CD8-positive, alpha-beta memory T cell (primary cell): ENCODE measurements at regions not wholly inside any gene's neighbourhood (a gene's known extent, or its start where the extent isn't known, plus 50 kb on each side); places are given as distances from the start of the nearest gene placed in this dataset.
"Not testable (repeated sequence)": the region's sequence is repeated elsewhere in the genome, so short reads cannot be mapped to it uniquely, and the experiment has no call there.

Source experiments
- CTCF ChIA-PET: fragments of 350-600 bp; sonication (Branson Sonifier 250); formaldehyde crosslinking; loops from one replicate; lab custom pipeline; 2021; ENCODE audit warnings: antibody characterized with exemption; lab: Charles Lee
- POLR2A ChIA-PET: fragments of 350-600 bp; sonication (Branson Sonifier 250); formaldehyde crosslinking; loops from one replicate; lab custom pipeline; 2021; ENCODE audit warnings: antibody characterized with exemption; lab: Charles Lee
- DNase-seq, 5 donors: peaks; one replicate each; pipeline versions ENCODE4 v3.0.0 to v3.0.0-alpha.2; 2020 to 2022; ENCODE audit warnings: mixed read lengths in 1 of 5
- H3K27ac ChIP-seq: one replicate; pipeline ENCODE4 v1.7.0; 2013; ENCODE audit warnings: low read depth, mild to moderate bottlenecking, low read length, moderate library complexity
- H3K27me3 ChIP-seq: 2 replicates; pipeline ENCODE4 v1.7.0; 2013; ENCODE audit warnings: low read length, mild to moderate bottlenecking; ENCODE audit not compliant: insufficient read depth, poor library complexity, severe bottlenecking
- H3K36me3 ChIP-seq: 2 replicates; pipeline ENCODE4 v1.7.0; 2013; ENCODE audit warnings: mild to moderate bottlenecking, low read length, moderate library complexity; ENCODE audit not compliant: insufficient read depth
- H3K4me1 ChIP-seq: 2 replicates; pipeline ENCODE4 v1.7.0; 2013; ENCODE audit warnings: mild to moderate bottlenecking, low read length, moderate library complexity; ENCODE audit not compliant: insufficient read depth
- H3K4me3 ChIP-seq: 2 replicates; pipeline ENCODE4 v1.7.0; 2013; ENCODE audit warnings: mild to moderate bottlenecking, low read length
- H3K9me3 ChIP-seq: 2 replicates; pipeline ENCODE4 v1.7.0; 2013; ENCODE audit warnings: mild to moderate bottlenecking, low read length
- H3K27ac Mint-ChIP-seq, 8 donors: one replicate each; pipeline ENCODE4 v1.8.0; 2020 to 2021; ENCODE audit warnings: mixed read lengths in 8 of 8, mild to moderate bottlenecking in 6 of 8, inconsistent platforms in 3 of 8, moderate library complexity in 3 of 8
- H3K27me3 Mint-ChIP-seq, 2 donors: one replicate each; pipeline ENCODE4 v1.8.0; 2020 to 2021; ENCODE audit warnings: mixed read lengths in 2 of 2, mild to moderate bottlenecking in 1 of 2, moderate library complexity in 1 of 2
- H3K36me3 Mint-ChIP-seq, 3 donors: one replicate each; pipeline ENCODE4 v1.8.0; 2020 to 2021; ENCODE audit warnings: mixed read lengths in 3 of 3, inconsistent platforms in 1 of 3, mild to moderate bottlenecking in 1 of 3
- H3K4me1 Mint-ChIP-seq, 3 donors: one replicate each; pipeline ENCODE4 v1.8.0; 2020 to 2021; ENCODE audit warnings: mixed read lengths in 3 of 3, inconsistent platforms in 1 of 3, mild to moderate bottlenecking in 1 of 3
- H3K4me3 Mint-ChIP-seq, 7 donors: one replicate each; pipeline ENCODE4 v1.8.0; 2020 to 2021; ENCODE audit warnings: mixed read lengths in 7 of 7, mild to moderate bottlenecking in 6 of 7, moderate library complexity in 4 of 7, inconsistent platforms in 2 of 7
- H3K9me3 Mint-ChIP-seq, 5 donors: one replicate each; pipeline ENCODE4 v1.8.0; 2020 to 2022; ENCODE audit warnings: mixed read lengths in 5 of 5, mild to moderate bottlenecking in 3 of 5, moderate library complexity in 2 of 5, inconsistent platforms in 1 of 5

GRCh38 chr5:74441616-74442015 lies 198.9 kb downstream of the ENC1 start:
- Mint-ChIP-seq H3K9me3 (peaks cover 0 to 7% (median 4%) of the 10 kb centered on the region in 5 donors), H3K4me3 (no peak overlapping the region), H3K36me3 (no peaks in the 10 kb centered on the region), H3K27me3 (peaks cover 6 to 8% of the 10 kb centered on the region in 2 donors), H3K27ac (no peak overlapping the region), H3K4me1 (no peaks in the 10 kb centered on the region)
- ChIA-PET CTCF (no interaction called here), POLR2A (no interaction called here)
- Histone ChIP-seq H3K9me3 (no peaks in the 10 kb centered on the region), H3K27ac (no peak overlapping the region), H3K36me3 (no peaks in the 10 kb centered on the region), H3K4me1 (no peaks in the 10 kb centered on the region), H3K27me3 (no peaks in the 10 kb centered on the region), H3K4me3 (no peak overlapping the region)
- DNase-seq, result no peak

- ChIA-PET POLR2A (no interaction called here), CTCF (no interaction called here)
- Mint-ChIP-seq H3K9me3 (peaks cover 0 to 7% (median 4%) of the 10 kb centered on the region in 5 donors), H3K27me3 (peaks cover 6 to 8% of the 10 kb centered on the region in 2 donors), H3K4me3 (no peak overlapping the region), H3K36me3 (no peaks in the 10 kb centered on the region), H3K27ac (no peak overlapping the region), H3K4me1 (no peaks in the 10 kb centered on the region)
- no peak overlapping the region for H3K27ac ChIP-seq
- H3K4me1 ChIP-seq, result no peaks in the 10 kb centered on the region
- H3K36me3 ChIP-seq, result no peaks in the 10 kb centered on the region
- no peaks in the 10 kb centered on the region for H3K27me3 ChIP-seq
- no peak for DNase-seq
- H3K9me3 ChIP-seq, result no peaks in the 10 kb centered on the region
- no peak overlapping the region for H3K4me3 ChIP-seq
Measured at GRCh38 chr5:74440341-74440740, 200.2 kb downstream of the ENC1 start.

- H3K4me3 ChIP-seq, H3K36me3 ChIP-seq, H3K4me1 Mint-ChIP-seq, DNase-seq, H3K4me3 Mint-ChIP-seq, CTCF ChIA-PET, H3K36me3 Mint-ChIP-seq, H3K27me3 ChIP-seq, POLR2A ChIA-PET, H3K27ac ChIP-seq, H3K4me1 ChIP-seq, H3K27ac Mint-ChIP-seq, H3K9me3 Mint-ChIP-seq, H3K9me3 ChIP-seq: not testable (repeated sequence)
- peaks cover 7 to 20% of the 10 kb centered on the region in 2 donors for H3K27me3 Mint-ChIP-seq
Measured at GRCh38 chr5:74437870-74438269, 202.7 kb downstream of the ENC1 start.

- peaks cover 0 to 7% (median 4%) of the 10 kb centered on the region in 5 donors for H3K9me3 Mint-ChIP-seq
- ChIA-PET CTCF (interaction anchor here (1.0 kb wide), 1 partner anchor 33 kb away, joined by 3 read pairs; no protein-coding TSS in a partner anchor), POLR2A (no interaction called here)
- DNase-seq, result no peak
- H3K36me3 Mint-ChIP-seq, result no peaks in the 10 kb centered on the region
- H3K36me3 ChIP-seq, result no peaks in the 10 kb centered on the region
- no peaks in the 10 kb centered on the region for H3K9me3 ChIP-seq
- H3K27me3 ChIP-seq, result peaks cover 8% of the 10 kb centered on the region
- H3K4me3 ChIP-seq, result no peak overlapping the region
- no peaks in the 10 kb centered on the region for H3K4me1 Mint-ChIP-seq
- H3K27ac Mint-ChIP-seq, result no peak overlapping the region
- H3K27ac ChIP-seq, result no peak overlapping the region
- H3K4me3 Mint-ChIP-seq, result no peak overlapping the region
- no peaks in the 10 kb centered on the region for H3K4me1 ChIP-seq
- peaks cover 17 to 40% of the 10 kb centered on the region in 2 donors for H3K27me3 Mint-ChIP-seq
Measured at GRCh38 chr5:74433896-74434829, 206.4 kb downstream of the ENC1 start.

- H3K9me3 Mint-ChIP-seq, result peaks cover 0 to 5% (median 4%) of the 10 kb centered on the region in 5 donors
- no peak overlapping the region for H3K4me3 Mint-ChIP-seq
- Histone ChIP-seq H3K36me3 (no peaks in the 10 kb centered on the region), H3K27me3 (peaks cover 8% of the 10 kb centered on the region), H3K4me3 (no peak overlapping the region), H3K9me3 (no peaks in the 10 kb centered on the region), H3K4me1 (no peaks in the 10 kb centered on the region), H3K27ac (no peak overlapping the region)
- ChIA-PET CTCF (no interaction called here), POLR2A (no interaction called here)
- peaks cover 19 to 40% of the 10 kb centered on the region in 2 donors for H3K27me3 Mint-ChIP-seq
- H3K4me1 Mint-ChIP-seq, result no peaks in the 10 kb centered on the region
- no peak overlapping the region for H3K27ac Mint-ChIP-seq
- no peaks in the 10 kb centered on the region for H3K36me3 Mint-ChIP-seq
- no peak for DNase-seq
Measured at GRCh38 chr5:74433255-74433895, 207.2 kb downstream of the ENC1 start.

GRCh38 chr5:74432721-74433120 lies 207.8 kb downstream of the ENC1 start:
- ChIA-PET CTCF (no interaction called here), POLR2A (no interaction called here)
- Histone ChIP-seq H3K4me1 (no peaks in the 10 kb centered on the region), H3K27me3 (peaks cover 8% of the 10 kb centered on the region), H3K36me3 (no peaks in the 10 kb centered on the region), H3K27ac (no peak overlapping the region), H3K4me3 (no peak overlapping the region), H3K9me3 (no peaks in the 10 kb centered on the region)
- Mint-ChIP-seq H3K36me3 (no peaks in the 10 kb centered on the region), H3K27ac (no peak overlapping the region), H3K4me3 (no peak overlapping the region), H3K27me3 (peaks cover 19 to 40% of the 10 kb centered on the region in 2 donors), H3K9me3 (peaks cover 0 to 5% (median 4%) of the 10 kb centered on the region in 5 donors), H3K4me1 (no peaks in the 10 kb centered on the region)
- DNase-seq, result no peak

GRCh38 chr5:74432216-74432615 lies 208.3 kb downstream of the ENC1 start:
- H3K9me3 Mint-ChIP-seq, result peaks cover 0 to 5% (median 1%) of the 10 kb centered on the region in 5 donors

GRCh38 chr5:74431290-74431669 lies 209.2 kb downstream of the ENC1 start:
- ChIA-PET POLR2A (no interaction called here), CTCF (no interaction called here)
- Histone ChIP-seq H3K9me3 (no peaks in the 10 kb centered on the region), H3K36me3 (no peaks in the 10 kb centered on the region), H3K4me3 (no peak overlapping the region), H3K4me1 (no peaks in the 10 kb centered on the region), H3K27me3 (peaks cover 8% of the 10 kb centered on the region), H3K27ac (no peak overlapping the region)
- no peak overlapping the region for H3K4me3 Mint-ChIP-seq
- H3K9me3 Mint-ChIP-seq, result no peaks in the 10 kb centered on the region
- peaks cover 19 to 44% of the 10 kb centered on the region in 2 donors for H3K27me3 Mint-ChIP-seq
- DNase-seq, result no peak
- H3K4me1 Mint-ChIP-seq, result no peaks in the 10 kb centered on the region
- no peak overlapping the region for H3K27ac Mint-ChIP-seq
- H3K36me3 Mint-ChIP-seq, result no peaks in the 10 kb centered on the region

More at GRCh38 chr5:74432216-74432615, 208.3 kb downstream of the ENC1 start:
- no peaks in the 10 kb centered on the region for H3K36me3 Mint-ChIP-seq
- POLR2A ChIA-PET, result no interaction called here
- Histone ChIP-seq H3K36me3 (no peaks in the 10 kb centered on the region), H3K27me3 (peaks cover 8% of the 10 kb centered on the region), H3K4me3 (no peak overlapping the region), H3K9me3 (no peaks in the 10 kb centered on the region), H3K4me1 (no peaks in the 10 kb centered on the region), H3K27ac (no peak overlapping the region)
- no peak overlapping the region for H3K4me3 Mint-ChIP-seq
- peaks cover 19 to 40% of the 10 kb centered on the region in 2 donors for H3K27me3 Mint-ChIP-seq
- CTCF ChIA-PET, result no interaction called here
- no peak for DNase-seq
- H3K27ac Mint-ChIP-seq, result no peak overlapping the region
- no peaks in the 10 kb centered on the region for H3K4me1 Mint-ChIP-seq
